GM13976 (cell line): ENCODE measurements at regions not wholly inside any gene's neighbourhood (a gene's known extent, or its start where the extent isn't known, plus 50 kb on each side); places are given as distances from the start of the nearest gene placed in this dataset.

Experiments used
- DNase-seq: peaks from one replicate; pipeline ENCODE4 v3.0.0; 2012; ENCODE audit warnings: low spot score
- in situ Hi-C: fragments of 300-500 bp; cut with MboI; formaldehyde crosslinking; loops from one replicate; pipeline ENCODE4 v1.12.0; 2022; ENCODE audit warnings: low sequenced_read_pairs, mixed read lengths, inconsistent platforms; ENCODE audit not compliant: unreplicated experiment
- TF ChIP-seq, protein P1 (sequence below): IDR thresholded peaks from 2 replicates; pipeline ENCODE4 v1.5.1; 2012; ENCODE audit warnings: borderline replicate concordance, mild to moderate bottlenecking; ENCODE audit not compliant: insufficient read depth; ENCODE audit errors: extremely low read depth, missing control alignments, control extremely low read depth

DNA sequence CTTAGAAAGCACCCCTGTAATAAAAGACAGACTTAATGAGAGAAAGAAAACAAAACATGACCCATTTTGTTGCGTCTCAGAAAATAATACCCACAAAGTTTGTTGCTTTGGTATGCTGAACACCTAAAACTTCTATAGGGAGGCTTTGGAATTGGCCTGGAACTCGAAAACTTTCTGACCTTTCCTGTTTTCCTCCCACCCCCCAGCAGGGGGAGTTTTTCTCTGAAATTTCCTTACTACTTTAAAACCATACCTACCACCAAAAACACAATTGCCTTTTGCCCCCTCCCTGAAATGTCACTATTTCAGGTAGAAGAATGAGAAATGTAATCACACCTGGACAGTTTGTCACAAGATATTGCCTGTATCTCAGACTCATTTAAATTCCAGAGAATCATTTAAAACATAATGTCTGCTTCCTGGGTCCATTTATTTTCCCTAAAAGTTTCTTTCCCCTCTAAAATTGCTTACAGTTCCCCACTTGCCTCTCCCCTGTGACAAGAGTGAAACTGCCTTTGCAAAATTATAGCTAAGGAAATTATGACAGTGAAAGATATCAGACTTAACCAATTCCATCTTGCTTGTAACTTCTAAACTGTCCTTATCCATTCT lies 2700.2 kb downstream of the PCDH9 start:
- TF ChIP-seq, protein P1, sequence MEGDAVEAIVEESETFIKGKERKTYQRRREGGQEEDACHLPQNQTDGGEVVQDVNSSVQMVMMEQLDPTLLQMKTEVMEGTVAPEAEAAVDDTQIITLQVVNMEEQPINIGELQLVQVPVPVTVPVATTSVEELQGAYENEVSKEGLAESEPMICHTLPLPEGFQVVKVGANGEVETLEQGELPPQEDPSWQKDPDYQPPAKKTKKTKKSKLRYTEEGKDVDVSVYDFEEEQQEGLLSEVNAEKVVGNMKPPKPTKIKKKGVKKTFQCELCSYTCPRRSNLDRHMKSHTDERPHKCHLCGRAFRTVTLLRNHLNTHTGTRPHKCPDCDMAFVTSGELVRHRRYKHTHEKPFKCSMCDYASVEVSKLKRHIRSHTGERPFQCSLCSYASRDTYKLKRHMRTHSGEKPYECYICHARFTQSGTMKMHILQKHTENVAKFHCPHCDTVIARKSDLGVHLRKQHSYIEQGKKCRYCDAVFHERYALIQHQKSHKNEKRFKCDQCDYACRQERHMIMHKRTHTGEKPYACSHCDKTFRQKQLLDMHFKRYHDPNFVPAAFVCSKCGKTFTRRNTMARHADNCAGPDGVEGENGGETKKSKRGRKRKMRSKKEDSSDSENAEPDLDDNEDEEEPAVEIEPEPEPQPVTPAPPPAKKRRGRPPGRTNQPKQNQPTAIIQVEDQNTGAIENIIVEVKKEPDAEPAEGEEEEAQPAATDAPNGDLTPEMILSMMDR, result peak; percentile 40
- DNase-seq, result peak; percentile 4
- in situ Hi-C loops, result no loop called here

DNA sequence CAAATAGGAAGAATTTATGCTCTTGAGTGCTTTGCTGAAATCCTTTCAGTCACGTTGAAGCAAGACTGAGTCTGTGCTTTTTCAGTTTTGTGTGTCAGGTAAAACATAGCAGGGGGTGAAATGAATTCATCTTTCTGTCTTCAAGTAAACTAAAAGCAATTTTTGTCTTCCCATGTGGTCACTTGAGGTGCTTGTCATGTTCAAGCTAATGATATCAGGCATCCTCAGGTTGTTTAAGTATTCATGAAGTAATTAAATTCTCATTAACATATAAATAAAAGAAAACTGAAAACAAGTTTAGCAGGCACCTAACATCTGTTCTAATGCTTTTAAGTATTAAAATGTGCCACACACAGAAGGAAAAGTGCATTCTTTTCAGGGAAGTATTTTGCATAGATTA lies 2701.3 kb downstream of the PCDH9 start:
- TF ChIP-seq, protein P1, result no peak
- no peak for DNase-seq
- in situ Hi-C loops, result no loop called here

DNA sequence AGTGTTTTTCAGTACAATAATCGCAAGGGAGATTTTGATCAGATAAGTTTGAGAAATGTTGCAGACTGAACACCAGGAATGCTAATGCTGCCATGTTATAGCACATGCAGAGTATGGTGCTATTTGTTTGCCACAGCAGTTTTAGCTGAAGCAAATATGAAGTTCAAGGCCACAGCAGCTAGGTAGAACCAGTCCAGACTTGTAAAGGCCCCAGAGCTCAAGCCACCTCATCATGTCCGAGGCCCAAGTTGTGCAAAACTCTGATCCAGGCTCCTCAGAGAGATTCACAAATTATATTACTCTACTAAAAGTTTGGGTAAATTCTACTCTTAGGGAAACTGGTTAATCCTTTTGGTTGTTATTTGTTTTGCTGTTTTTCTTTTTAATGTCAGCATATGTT lies 2702.6 kb downstream of the PCDH9 start:
- TF ChIP-seq, protein P1, result no peak
- DNase-seq, result no peak
- in situ Hi-C loops, result no loop called here

DNA sequence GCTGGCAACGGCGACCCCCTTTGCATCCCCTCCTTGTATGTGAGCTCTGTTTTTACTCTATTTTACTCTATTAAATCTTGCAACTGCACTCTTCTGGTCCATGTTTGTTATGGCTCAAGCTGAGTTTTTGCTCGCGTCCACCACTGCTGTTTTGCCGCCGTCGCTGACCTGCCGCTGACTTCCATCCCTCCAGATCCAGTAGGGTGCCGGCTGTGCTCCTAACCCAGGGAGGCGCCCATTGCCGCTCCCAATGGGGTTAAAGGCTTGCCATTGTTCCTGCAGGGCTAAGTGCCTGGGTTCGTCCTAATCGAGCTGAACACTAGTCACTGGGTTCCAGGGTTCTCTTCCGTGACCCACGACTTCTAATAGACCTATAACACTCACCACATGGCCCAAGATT lies 2704.4 kb downstream of the PCDH9 start:
- TF ChIP-seq, protein P1, result no peak
- in situ Hi-C loops, result no loop called here
- DNase-seq, result no peak

DNA sequence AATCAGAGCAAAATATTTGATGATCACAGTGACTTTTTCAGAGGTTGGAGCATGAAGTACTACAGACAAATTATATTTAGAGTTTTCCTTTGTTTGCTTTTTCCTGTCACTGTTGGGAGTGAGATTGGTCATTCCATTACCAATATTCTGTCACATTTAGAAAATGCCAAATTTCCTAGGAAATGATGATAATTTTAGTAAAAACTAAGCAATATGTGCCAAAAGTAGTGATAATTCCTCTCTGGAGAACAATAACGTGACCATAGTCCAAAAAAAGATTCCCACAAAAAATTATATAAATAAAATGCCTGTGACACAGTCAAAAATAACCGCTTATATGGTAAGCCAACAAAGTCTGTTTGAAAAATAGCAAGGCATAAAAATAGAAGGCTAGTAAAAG lies 2719.4 kb downstream of the PCDH9 start:
- TF ChIP-seq, protein P1, result no peak
- in situ Hi-C loops, result no loop called here
- DNase-seq, result no peak

DNA sequence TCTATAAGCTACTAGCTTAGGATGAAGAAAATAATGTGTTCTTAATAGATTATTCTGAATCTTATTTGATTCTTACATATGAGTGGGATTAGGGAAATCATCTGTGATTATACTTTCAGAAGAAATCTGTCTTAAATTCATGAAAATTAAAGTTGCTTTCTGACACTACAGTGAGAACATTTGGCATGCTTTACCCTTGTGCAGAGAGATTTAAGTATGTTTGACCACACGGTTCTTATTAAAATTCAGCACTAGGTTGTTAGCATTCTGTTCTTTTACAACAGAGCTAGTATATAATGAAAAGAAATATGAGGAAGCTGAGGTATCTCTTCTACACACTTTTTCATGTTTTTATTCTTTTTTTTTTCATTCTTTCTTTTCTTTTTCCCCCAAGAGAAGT lies 2723.9 kb downstream of the PCDH9 start:
- TF ChIP-seq, protein P1, result no peak
- in situ Hi-C loops, result no loop called here

More for the DNA sequence above, 2723.9 kb downstream of the PCDH9 start:
- no peak for DNase-seq
